ENCODE measurements at regions not wholly inside any gene's neighbourhood (a gene's known extent, or its start where the extent isn't known, plus 50 kb on each side); places are given as distances from the start of the nearest gene placed in this dataset.

GRCh38 chr18:23354625-23355024 lies 98.5 kb upstream of the RIOK3 start:
- POLR2A ChIA-PET, result no interaction called here
- TF ChIP-seq EZH2phosphoT487 (IDR thresholded peaks at IDR 0.05; ENCODE audit: borderline replicate concordance, low read depth, low read length) (no peak), CTCF (conservative IDR thresholded peaks at IDR 0.05; ENCODE audit: low read length) (no peak)
- H3K79me2 ChIP-seq (ENCODE audit: insufficient read depth, low read depth, low read length), result no peaks in the 10 kb centered on the region
- no peak overlapping the region for H3K27ac ChIP-seq (ENCODE audit: low read depth, low read length, poor library complexity, severe bottlenecking)
- no peaks in the 10 kb centered on the region for H3K9me2 ChIP-seq (ENCODE audit: insufficient read depth, low read length)
- CTCF ChIA-PET (ENCODE audit: unreplicated experiment), result no interaction called here
- H3K4me2 ChIP-seq (ENCODE audit: low read length), result no peak overlapping the region
- H3K4me3 ChIP-seq (ENCODE audit: low read depth, low read length, poor library complexity, severe bottlenecking), result no peak overlapping the region
- peaks cover 51% of the 10 kb centered on the region for H3K36me3 ChIP-seq (ENCODE audit: insufficient read depth, low read length)
- no peaks in the 10 kb centered on the region for H4K20me1 ChIP-seq (ENCODE audit: insufficient read depth, low read length)
- no peak for DNase-seq (ENCODE audit: low spot score)
- intact Hi-C loops (cut with micrococcal nuclease; ENCODE audit: unreplicated experiment), result no loop called here
- H3K4me1 ChIP-seq (ENCODE audit: insufficient read depth, low read length, poor library complexity, severe bottlenecking), result peaks cover 24% of the 10 kb centered on the region
- no peak overlapping the region for H2AFZ ChIP-seq (ENCODE audit: low read length)
- no TSS peak for BruUV-seq (replicated peaks)
- peaks cover 14% of the 10 kb centered on the region; the same call in 1 of the 2 replicates for H3K9me3 ChIP-seq (ENCODE audit: low read length)

- intact Hi-C loops (cut with micrococcal nuclease; ENCODE audit: unreplicated experiment), result no loop called here
- TF ChIP-seq EZH2phosphoT487 (IDR thresholded peaks at IDR 0.05; ENCODE audit: borderline replicate concordance, low read depth, low read length) (no peak), CTCF (conservative IDR thresholded peaks at IDR 0.05; ENCODE audit: low read length) (no peak)
- ChIA-PET POLR2A (no interaction called here), CTCF (ENCODE audit: unreplicated experiment) (no interaction called here)
- no peak for DNase-seq (ENCODE audit: low spot score)
- Histone ChIP-seq H3K4me3 (ENCODE audit: low read depth, low read length, poor library complexity, severe bottlenecking) (no peak overlapping the region), H2AFZ (ENCODE audit: low read length) (no peak overlapping the region), H4K20me1 (ENCODE audit: insufficient read depth, low read length) (no peaks in the 10 kb centered on the region), H3K4me2 (ENCODE audit: low read length) (no peak overlapping the region), H3K79me2 (ENCODE audit: insufficient read depth, low read depth, low read length) (no peaks in the 10 kb centered on the region), H3K36me3 (ENCODE audit: insufficient read depth, low read length) (peaks cover 51% of the 10 kb centered on the region), H3K4me1 (ENCODE audit: insufficient read depth, low read length, poor library complexity, severe bottlenecking) (peaks cover 24% of the 10 kb centered on the region), H3K9me3 (ENCODE audit: low read length) (peaks cover 14% of the 10 kb centered on the region; the same call in 1 of the 2 replicates), H3K9me2 (ENCODE audit: insufficient read depth, low read length) (no peaks in the 10 kb centered on the region), H3K27ac (ENCODE audit: low read depth, low read length, poor library complexity, severe bottlenecking) (no peak overlapping the region)
- no TSS peak for BruUV-seq (replicated peaks)
Measured at GRCh38 chr18:23355206-23355605, 97.9 kb upstream of the RIOK3 start.

GRCh38 chr18:23356424-23356823 lies 96.7 kb upstream of the RIOK3 start:
- Histone ChIP-seq H3K9me2 (ENCODE audit: insufficient read depth, low read length) (no peaks in the 10 kb centered on the region), H3K4me2 (ENCODE audit: low read length) (no peak overlapping the region), H3K27ac (ENCODE audit: low read depth, low read length, poor library complexity, severe bottlenecking) (no peak overlapping the region), H3K36me3 (ENCODE audit: insufficient read depth, low read length) (peaks cover 42% of the 10 kb centered on the region), H4K20me1 (ENCODE audit: insufficient read depth, low read length) (no peaks in the 10 kb centered on the region), H3K9me3 (ENCODE audit: low read length) (peaks cover 13% of the 10 kb centered on the region; the same call in 1 of the 2 replicates), H3K4me3 (ENCODE audit: low read depth, low read length, poor library complexity, severe bottlenecking) (no peak overlapping the region), H3K4me1 (ENCODE audit: insufficient read depth, low read length, poor library complexity, severe bottlenecking) (peaks cover 24% of the 10 kb centered on the region), H3K79me2 (ENCODE audit: insufficient read depth, low read depth, low read length) (no peaks in the 10 kb centered on the region), H2AFZ (ENCODE audit: low read length) (no peak overlapping the region)
- no peak for DNase-seq (ENCODE audit: low spot score)
- BruUV-seq (replicated peaks), result no TSS peak
- POLR2A ChIA-PET, result no interaction called here
- TF ChIP-seq CTCF (conservative IDR thresholded peaks at IDR 0.05; ENCODE audit: low read length) (no peak), EZH2phosphoT487 (IDR thresholded peaks at IDR 0.05; ENCODE audit: borderline replicate concordance, low read depth, low read length) (no peak)
- CTCF ChIA-PET (ENCODE audit: unreplicated experiment), result no interaction called here
- intact Hi-C loops (cut with micrococcal nuclease; ENCODE audit: unreplicated experiment), result no loop called here
